H1 (cell line): ENCODE measurements at regions not wholly inside any gene's neighbourhood (a gene's known extent, or its start where the extent isn't known, plus 50 kb on each side); places are given as distances from the start of the nearest gene placed in this dataset.

Experiments
- CTCF ChIA-PET: fragments of 300-600 bp; sonication (Branson Sonifier 250); formaldehyde crosslinking; loops from one replicate; lab custom pipeline; 2021; ENCODE audit not compliant: partially characterized antibody; lab: Charles Lee
- POLR2A ChIA-PET: fragments of 300-600 bp; sonication (Branson Sonifier 250); formaldehyde crosslinking; loops from one replicate; lab custom pipeline; 2021; ENCODE audit warnings: inconsistent platforms; ENCODE audit not compliant: partially characterized antibody; lab: Charles Lee
- DNase-seq, 2 experiments: peaks; one replicate each; pipeline versions ENCODE4 v3.0.0 to v3.0.0-alpha.2; 2010 to 2022; ENCODE audit warnings: low spot score in 2 of 2, low read depth in 1 of 2, mixed read lengths in 1 of 2
- FAIRE-seq: peaks from 2 replicates; lab custom pipeline; 2011; peaks lifted over from hg19 to GRCh38; lab: Jason Lieb, UNC
- H2AFZ ChIP-seq: 2 replicates; pipeline ENCODE4 v1.8.1; 2012; ENCODE audit warnings: low read length, inconsistent platforms
- H2AK5ac ChIP-seq: 2 replicates; pipeline ENCODE4 v1.6.1; 2013; ENCODE audit warnings: low read depth, low read length
- H2BK120ac ChIP-seq: replicated peaks from 2 replicates; pipeline ENCODE3; 2013; ENCODE audit warnings: low read depth, low read length, inconsistent platforms
- H2BK12ac ChIP-seq: 2 replicates; pipeline ENCODE4 v1.6.1; 2013; ENCODE audit warnings: low read depth, low read length
- H2BK15ac ChIP-seq: 2 replicates; pipeline ENCODE4 v1.6.1; 2013; ENCODE audit warnings: low read length
- H2BK20ac ChIP-seq: 2 replicates; pipeline ENCODE4 v1.6.1; 2013; ENCODE audit warnings: low read length
- H2BK5ac ChIP-seq: 2 replicates; pipeline ENCODE4 v1.6.1; 2013; ENCODE audit warnings: low read depth, low read length
- H3K14ac ChIP-seq: 2 replicates; pipeline ENCODE4 v1.6.1; 2013; ENCODE audit warnings: inconsistent platforms; ENCODE audit not compliant: insufficient read length
- H3K18ac ChIP-seq: 2 replicates; pipeline ENCODE4 v1.6.1; 2013; ENCODE audit warnings: low read length; ENCODE audit errors: extremely low read depth
- H3K23ac ChIP-seq: 2 replicates; pipeline ENCODE4 v1.6.1; 2013; ENCODE audit warnings: inconsistent platforms; ENCODE audit not compliant: insufficient read length
- H3K23me2 ChIP-seq: 2 replicates; pipeline ENCODE4 v1.6.1; 2013; ENCODE audit warnings: low read depth, low read length
- H3K27ac ChIP-seq: 2 replicates; pipeline ENCODE4 v1.6.1; 2011; ENCODE audit warnings: low read depth, low read length, inconsistent platforms
- H3K27me3 ChIP-seq, 4 experiments: replicated peaks in 1 of 4; 1 replicate in 1 of 4; 2 replicates in 3 of 4; pipeline versions ENCODE4 v1.6.1 to v1.8.1; 2011 to 2013; ENCODE audit warnings: low read length in 3 of 4, mild to moderate bottlenecking in 3 of 4, inconsistent platforms in 2 of 4, mixed read lengths in 2 of 4, moderate library complexity in 1 of 4; ENCODE audit not compliant: control insufficient read depth in 3 of 4, insufficient read depth in 3 of 4; ENCODE audit errors: extremely low read depth in 1 of 4
- H3K36me3 ChIP-seq, 4 experiments: 2 replicates each; pipeline versions ENCODE4 v1.6.1 to v1.8.1; 2011 to 2013; ENCODE audit warnings: mild to moderate bottlenecking in 4 of 4, low read length in 3 of 4, moderate library complexity in 2 of 4, control low read depth in 1 of 4, inconsistent platforms in 1 of 4; ENCODE audit not compliant: insufficient read depth in 4 of 4, control insufficient read depth in 2 of 4
- H3K4ac ChIP-seq: replicated peaks from 2 replicates; pipeline ENCODE3; 2013; ENCODE audit warnings: low read length, low read depth, mixed read lengths, inconsistent platforms; ENCODE audit not compliant: insufficient read length
- H3K4me1 ChIP-seq, 4 experiments: replicated peaks in 1 of 4; 1 replicate in 1 of 4; 2 replicates in 3 of 4; pipeline versions ENCODE4 v1.6.1 to v1.8.1; 2011 to 2013; ENCODE audit warnings: low read length in 3 of 4, inconsistent platforms in 2 of 4, mixed read lengths in 1 of 4; ENCODE audit not compliant: insufficient read depth in 4 of 4, control insufficient read depth in 3 of 4
- H3K4me2 ChIP-seq, 2 experiments: 2 replicates each; pipeline versions ENCODE4 v1.6.1 to v1.8.1; 2011 to 2013; ENCODE audit warnings: low read depth in 2 of 2, low read length in 2 of 2, control low read depth in 1 of 2, inconsistent platforms in 1 of 2, mild to moderate bottlenecking in 1 of 2; ENCODE audit not compliant: insufficient read depth in 1 of 2
- H3K4me3 ChIP-seq, 4 experiments: fragments of 200-600, 300-600 bp in 1 of 4; sonication (generic), shearing (Covaris generic), sonication (Bioruptor Twin) in 1 of 4; 2 replicates each; pipeline versions ENCODE4 v1.5.1 to v1.8.1; 2011 to 2016; ENCODE audit warnings: low read length in 4 of 4, low read depth in 3 of 4, control low read depth in 2 of 4, inconsistent platforms in 2 of 4, mild to moderate bottlenecking in 2 of 4, mixed read lengths in 1 of 4, moderate library complexity in 1 of 4; ENCODE audit not compliant: insufficient read depth in 2 of 4; ENCODE audit errors: extremely low read depth in 1 of 4
- H3K56ac ChIP-seq: replicated peaks from 2 replicates; pipeline ENCODE3; 2013; ENCODE audit warnings: low read depth, mild to moderate bottlenecking, mixed read lengths, low read length, inconsistent platforms; ENCODE audit not compliant: insufficient read length
- H3K79me1 ChIP-seq: 2 replicates; pipeline ENCODE4 v1.6.1; 2013; ENCODE audit warnings: low read depth, low read length, control low read depth
- H3K79me2 ChIP-seq, 2 experiments: 2 replicates each; pipeline versions ENCODE4 v1.6.1 to v1.8.1; 2012 to 2013; ENCODE audit warnings: low read length in 2 of 2, mild to moderate bottlenecking in 2 of 2, inconsistent platforms in 1 of 2; ENCODE audit not compliant: insufficient read depth in 2 of 2, control insufficient read depth in 1 of 2
- H3K9ac ChIP-seq, 4 experiments: replicated peaks in 1 of 4; 1 replicate in 1 of 4; 2 replicates in 3 of 4; pipeline versions ENCODE4 v1.6.1 to v1.8.1; 2011 to 2013; ENCODE audit warnings: low read depth in 3 of 4, low read length in 3 of 4, control low read depth in 2 of 4, mild to moderate bottlenecking in 2 of 4, moderate library complexity in 2 of 4, inconsistent platforms in 1 of 4; ENCODE audit errors: extremely low read depth in 1 of 4
- H3K9me3 ChIP-seq, 2 experiments: 2 replicates each; pipeline versions ENCODE4 v1.6.1 to v1.8.1; 2012 to 2013; ENCODE audit warnings: mild to moderate bottlenecking in 2 of 2, moderate library complexity in 2 of 2, control low read depth in 1 of 2, inconsistent platforms in 1 of 2, low read depth in 1 of 2, low read length in 1 of 2, mixed read lengths in 1 of 2; ENCODE audit not compliant: insufficient read depth in 2 of 2
- H4K20me1 ChIP-seq, 2 experiments: replicated peaks in 1 of 2; 2 replicates each; pipeline versions ENCODE3 to v1.8.1; 2011 to 2013; ENCODE audit warnings: inconsistent platforms in 2 of 2, low read length in 2 of 2, mild to moderate bottlenecking in 1 of 2; ENCODE audit not compliant: insufficient read depth in 2 of 2, control insufficient read depth in 1 of 2
- H4K5ac ChIP-seq: 2 replicates; pipeline ENCODE4 v1.6.1; 2013; ENCODE audit warnings: low read length, low read depth, mixed read lengths, inconsistent platforms; ENCODE audit not compliant: insufficient read length
- H4K8ac ChIP-seq: 2 replicates; pipeline ENCODE4 v1.8.0; 2013; ENCODE audit warnings: mild to moderate bottlenecking, moderate library complexity, low read length, inconsistent platforms; ENCODE audit not compliant: insufficient read depth; ENCODE audit errors: extremely low read depth
- H4K91ac ChIP-seq: replicated peaks from 2 replicates; pipeline ENCODE3; 2013; ENCODE audit warnings: low read length, mixed read lengths, inconsistent platforms; ENCODE audit not compliant: insufficient read length
- EGR1 ChIP-seq: IDR thresholded peaks from 2 replicates; pipeline ENCODE4 v1.6.1; 2011; ENCODE audit warnings: low read depth, low read length, borderline replicate concordance
- SIRT6 ChIP-seq: IDR thresholded peaks from one replicate; pipeline ENCODE4 v1.7.1; 2012; ENCODE audit warnings: low read length, inconsistent platforms
- TAF1 ChIP-seq: IDR thresholded peaks from 2 replicates; pipeline ENCODE4 v1.6.1; 2011; ENCODE audit warnings: mild to moderate bottlenecking, low read depth, low read length
- ZNF274 ChIP-seq: IDR thresholded peaks from 2 replicates; pipeline ENCODE4 v1.7.0; 2012; ENCODE audit warnings: low read length, borderline replicate concordance; ENCODE audit errors: extremely low read depth
- whole genome bisulfite sequencing, 2 experiments: shearing (Covaris generic) in 1 of 2; methylation state at CpG; one replicate each; pipeline versions ENCODE4 v1.1.6 to v1.1.7; 2013 to 2015; ENCODE audit warnings: low lambda C conversion rate in 2 of 2, mixed read lengths in 2 of 2, inconsistent platforms in 1 of 2, low coverage in 1 of 2, missing lambda C conversion rate in 1 of 2; ENCODE audit not compliant: insufficient replicate concordance in 2 of 2, insufficient coverage in 1 of 2, insufficient read length in 1 of 2; ENCODE audit errors: extremely low coverage in 1 of 2, missing lambda C conversion rate in 1 of 2; 5-methylcytosine and 5-hydroxymethylcytosine counted together
- TF ChIP-seq, protein P1 (sequence below): IDR thresholded peaks from 2 replicates; pipeline ENCODE4 v1.6.1; 2011; ENCODE audit warnings: low read length, improper control_type of control experiment

DNA sequence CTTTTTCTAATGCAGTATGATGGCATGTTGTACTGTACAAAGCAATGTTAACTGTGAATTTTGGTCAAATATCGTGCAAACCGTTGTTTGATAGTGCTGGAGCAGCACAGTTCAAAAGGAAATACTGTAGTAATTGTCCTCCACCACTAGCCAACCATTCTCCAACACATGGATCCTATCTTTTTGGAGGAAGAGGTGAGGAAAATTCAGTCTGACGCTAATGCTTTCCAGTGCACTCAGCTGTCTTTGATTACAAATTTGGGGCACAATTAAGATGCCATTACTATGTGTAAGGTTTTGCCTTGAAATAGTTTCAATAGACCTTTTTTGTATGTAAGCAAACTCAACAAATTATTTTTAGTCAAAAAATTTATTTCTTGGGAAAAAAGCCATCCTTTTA is 240.5 kb upstream of the CCDC179 start:
- POLR2A ChIA-PET = no interaction called here
- Histone ChIP-seq H4K20me1 (no peaks in the 10 kb centered on the region), H3K79me2 (no peaks in the 10 kb centered on the region), H2AK5ac (no peak overlapping the region), H3K23ac (no peak overlapping the region), H3K27me3 (no peaks in the 10 kb centered on the region), H2BK120ac (no peak overlapping the region), H3K9me3 (no peaks in the 10 kb centered on the region), H4K5ac (no peak overlapping the region), H3K4me1 (no peaks in the 10 kb centered on the region), H3K79me1 (no peaks in the 10 kb centered on the region), H4K8ac (no peak overlapping the region), H3K23me2 (no peaks in the 10 kb centered on the region), H3K56ac (no peak overlapping the region), H3K4ac (no peak overlapping the region), H3K4me3 (no peak overlapping the region), H3K4me2 (no peak overlapping the region), H2AFZ (no peak overlapping the region), H2BK5ac (no peak overlapping the region), H3K9ac (no peak overlapping the region), H4K91ac (no peak overlapping the region), H2BK15ac (no peak overlapping the region), H3K36me3 (no peaks in the 10 kb centered on the region), H3K18ac (no peak overlapping the region), H3K27ac (no peak overlapping the region), H3K14ac (no peak overlapping the region), H2BK20ac (no peak overlapping the region), H2BK12ac (no peak overlapping the region)
- DNase-seq (no peak), FAIRE-seq (no peak)
- no peak for TF ChIP-seq SIRT6
- no peak for TF ChIP-seq TAF1
- TF ChIP-seq, protein P1, sequence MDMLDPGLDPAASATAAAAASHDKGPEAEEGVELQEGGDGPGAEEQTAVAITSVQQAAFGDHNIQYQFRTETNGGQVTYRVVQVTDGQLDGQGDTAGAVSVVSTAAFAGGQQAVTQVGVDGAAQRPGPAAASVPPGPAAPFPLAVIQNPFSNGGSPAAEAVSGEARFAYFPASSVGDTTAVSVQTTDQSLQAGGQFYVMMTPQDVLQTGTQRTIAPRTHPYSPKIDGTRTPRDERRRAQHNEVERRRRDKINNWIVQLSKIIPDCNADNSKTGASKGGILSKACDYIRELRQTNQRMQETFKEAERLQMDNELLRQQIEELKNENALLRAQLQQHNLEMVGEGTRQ = no peak
- TF ChIP-seq EGR1 = no peak
- no peak for TF ChIP-seq ZNF274
- CTCF ChIA-PET = no interaction called here
- 94% methylated on average over 3 of the region's 3 CpGs; no CpG with 5 or more reads in 1 of the 2 experiments for WGBS, 2 experiments
